ACHN (cell line): ENCODE measurements at regions not wholly inside any gene's neighbourhood (a gene's known extent, or its start where the extent isn't known, plus 50 kb on each side); places are given as distances from the start of the nearest gene placed in this dataset.
"Not testable (repeated sequence)": the region's sequence is repeated elsewhere in the genome, so short reads cannot be mapped to it uniquely, and the experiment has no call there.

Experiments used
- DNase-seq: peaks from one replicate; pipeline ENCODE4 v3.0.0-alpha.2; 2015
- in situ Hi-C: cut with HindIII; loops from 2 replicates; pipeline ENCODE4 v1.10.0; 2017; ENCODE audit warnings: low sequenced_read_pairs, low pct_ligation_motif_present, low pct_unique_long_range_greater_than_20kb

GRCh38 chr6:125354649-125355048 lies 52.9 kb upstream of the HDDC2 start:
- DNase-seq: no peak
- in situ Hi-C loops: no loop called here

DNA sequence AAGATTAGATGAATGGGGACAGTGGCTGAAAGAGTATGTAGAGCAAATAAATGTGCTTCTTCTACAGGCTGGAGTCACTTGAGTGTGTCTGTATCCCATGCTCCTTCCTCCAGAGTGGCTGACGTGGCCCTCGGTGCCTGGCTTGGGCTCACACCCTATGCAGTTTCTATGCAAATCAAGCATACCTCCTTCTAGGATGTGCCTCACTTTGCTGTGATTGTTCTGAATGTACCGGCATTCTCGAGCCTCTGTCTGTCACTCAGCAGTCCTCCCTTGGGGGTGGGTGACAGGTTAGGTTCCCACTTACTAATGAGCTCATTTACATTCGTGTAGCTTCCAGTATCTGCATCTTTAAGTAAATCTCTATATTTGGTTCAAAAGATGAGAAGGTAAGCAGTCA lies 55.1 kb upstream of the HDDC2 start:
- in situ Hi-C loops: no loop called here
- no peak for DNase-seq

DNA sequence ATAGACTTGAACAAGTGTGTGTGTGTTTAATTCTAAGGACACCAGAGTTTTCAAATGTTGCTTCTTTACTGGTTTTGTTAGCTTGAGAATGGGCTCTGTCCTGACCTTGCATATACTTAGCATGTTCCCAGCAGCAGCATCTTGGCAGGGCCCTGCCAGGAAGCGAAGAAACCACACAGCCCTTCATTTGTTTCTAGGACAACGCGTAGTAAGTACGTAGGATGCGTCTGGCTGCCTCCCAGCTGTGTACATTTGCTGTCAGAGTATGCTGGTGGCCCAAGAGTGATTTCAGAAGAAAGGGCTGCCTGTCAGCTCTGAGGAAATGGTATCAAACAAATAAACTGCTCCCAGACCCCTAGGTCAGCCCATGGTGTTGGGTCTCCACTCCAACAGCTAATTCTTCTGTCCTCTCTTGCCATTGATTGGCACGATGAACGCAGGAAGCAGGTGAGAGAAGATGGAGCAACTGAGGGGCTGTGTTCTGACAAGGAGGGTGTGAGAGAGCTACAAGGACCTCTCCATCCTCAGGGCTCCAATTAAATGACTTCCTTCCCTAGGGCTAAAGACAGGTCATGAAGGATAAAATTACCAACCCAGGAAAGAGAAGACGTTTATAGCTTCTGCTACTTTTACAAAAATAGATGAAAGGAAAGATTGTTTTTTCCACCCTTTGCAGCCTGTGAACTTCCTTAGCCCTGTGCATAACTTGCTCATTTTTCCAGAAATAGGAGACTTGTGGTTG lies 55.9 kb upstream of the HDDC2 start:
- DNase-seq: no peak
- in situ Hi-C loops: no loop called here

DNA sequence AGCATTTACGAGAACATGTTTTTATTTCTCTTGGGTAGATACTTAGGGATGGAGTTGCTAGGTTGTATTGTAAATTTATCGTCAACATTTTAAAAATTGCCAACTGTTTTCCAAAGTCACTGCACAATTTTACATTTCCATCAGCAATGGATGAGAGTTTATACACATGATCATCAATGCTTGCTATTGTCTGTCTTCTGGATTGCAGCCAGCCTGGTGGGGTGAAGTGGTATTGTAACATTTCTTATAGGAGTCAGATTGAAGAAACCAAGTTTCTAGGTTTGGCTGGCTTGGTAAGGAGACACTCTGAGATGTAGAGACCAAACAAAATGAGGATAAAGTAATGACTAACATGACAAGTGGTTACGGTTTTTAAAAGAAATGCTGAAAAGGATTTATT lies 57.1 kb upstream of the HDDC2 start:
- in situ Hi-C loops: no loop called here

DNA sequence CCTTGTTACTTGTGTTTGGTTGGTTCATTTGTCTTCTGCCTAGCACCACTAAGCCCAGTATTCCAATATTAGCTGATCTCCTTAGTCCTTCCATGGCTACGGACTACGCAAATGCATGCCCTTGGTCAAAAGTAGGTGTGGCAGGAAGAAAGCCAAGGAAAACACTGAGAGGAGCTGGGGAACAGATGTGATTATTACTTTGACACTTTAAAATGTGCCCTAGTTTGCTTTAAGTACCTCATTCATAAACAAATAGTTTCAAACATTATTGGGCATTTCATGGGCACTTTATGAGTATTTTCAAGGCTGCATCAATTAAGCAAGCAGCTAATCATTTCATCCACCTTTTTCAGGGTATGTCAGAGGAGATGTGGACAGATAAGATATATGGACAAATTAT lies 60.1 kb upstream of the HDDC2 start:
- DNase-seq: no peak
- in situ Hi-C loops: no loop called here

More for the DNA sequence above, 57.1 kb upstream of the HDDC2 start:
- no peak for DNase-seq

GRCh38 chr6:125363039-125363823 lies 61.5 kb upstream of the HDDC2 start:
- in situ Hi-C loops: no loop called here
- DNase-seq: peak; percentile 4

- DNase-seq: no peak
- in situ Hi-C loops: no loop called here
Observed at GRCh38 chr6:125363824-125364165, 62.0 kb upstream of the HDDC2 start.

DNA sequence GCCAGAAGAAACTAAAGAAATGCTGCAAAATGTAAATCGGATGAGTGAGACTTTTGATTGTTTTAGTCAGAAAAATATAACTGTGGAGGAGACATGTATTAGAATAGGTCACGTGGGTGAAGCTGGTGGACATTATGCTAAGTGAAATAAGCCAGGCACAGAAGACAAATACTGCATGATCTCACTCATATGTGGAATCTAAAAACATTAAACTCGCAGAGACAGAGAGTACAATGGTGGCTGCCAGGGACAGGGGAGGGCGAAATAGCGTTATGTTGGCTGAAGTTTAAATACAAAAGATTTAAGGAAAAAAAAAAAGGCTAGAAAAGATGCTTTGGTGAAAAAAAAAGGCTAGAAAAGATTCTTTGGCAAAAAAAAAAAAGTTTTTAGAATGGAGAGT lies 63.5 kb upstream of the HDDC2 start:
- in situ Hi-C loops: no loop called here
- no peak for DNase-seq

DNA sequence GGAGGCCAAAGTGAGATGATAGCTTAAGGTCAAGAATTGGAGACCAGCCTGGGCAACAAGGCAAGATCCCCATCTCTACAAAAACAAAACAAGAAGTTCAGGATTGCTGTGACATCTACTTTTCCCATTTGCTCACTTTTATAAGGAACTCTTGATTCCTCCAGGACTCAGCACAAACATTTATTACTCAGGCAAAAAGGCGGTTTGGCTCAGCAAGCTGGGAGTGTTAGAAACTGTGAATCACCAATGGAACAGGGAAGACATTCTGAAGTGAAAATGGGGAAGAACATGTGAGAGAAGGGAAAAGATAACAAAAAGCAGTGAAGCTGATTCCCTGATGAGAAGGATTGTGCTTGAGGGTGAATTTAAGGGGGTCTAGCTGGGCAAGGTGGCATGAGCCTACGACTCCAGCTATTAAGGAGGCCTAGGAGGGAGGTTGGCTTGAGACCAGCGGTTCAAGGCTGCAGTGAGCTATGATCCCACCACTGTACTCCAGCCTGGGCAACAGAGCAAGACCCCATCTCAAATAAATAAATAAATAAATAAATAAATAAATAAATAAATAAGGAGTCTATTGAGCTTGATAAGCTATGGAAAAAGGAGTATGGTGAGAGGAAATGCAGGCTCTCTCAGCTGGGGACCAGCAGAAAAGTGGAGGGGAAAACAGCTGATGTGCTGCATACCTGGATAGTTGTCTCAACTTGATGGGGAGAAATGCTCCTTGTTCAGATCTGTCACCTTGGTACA lies 65.4 kb upstream of the HDDC2 start:
- in situ Hi-C loops: no loop called here
- no peak for DNase-seq

GRCh38 chr6:125370343-125370742 lies 68.6 kb upstream of the HDDC2 start:
- in situ Hi-C loops: no loop called here
- no peak for DNase-seq

DNA sequence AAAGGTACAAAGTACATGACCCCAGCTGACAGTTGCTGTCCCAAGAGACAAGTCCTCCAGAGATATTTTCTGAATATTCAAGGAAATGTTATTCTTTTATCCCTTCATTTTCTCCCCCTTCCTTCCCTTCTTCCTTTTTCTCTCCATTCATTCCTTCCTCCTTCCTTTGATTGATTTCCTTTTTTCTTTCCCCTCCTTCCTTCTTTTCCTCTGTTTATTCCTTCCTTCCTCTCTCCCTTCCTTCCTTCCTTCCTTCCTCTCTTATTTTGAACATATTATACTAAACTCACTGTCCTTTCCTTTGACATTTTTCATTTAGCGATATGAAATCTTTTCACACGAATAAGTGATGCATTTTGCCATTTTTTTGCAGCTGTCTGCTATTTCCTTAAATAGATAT lies 73.2 kb upstream of the HDDC2 start:
- in situ Hi-C loops: no loop called here
- no peak for DNase-seq

DNA sequence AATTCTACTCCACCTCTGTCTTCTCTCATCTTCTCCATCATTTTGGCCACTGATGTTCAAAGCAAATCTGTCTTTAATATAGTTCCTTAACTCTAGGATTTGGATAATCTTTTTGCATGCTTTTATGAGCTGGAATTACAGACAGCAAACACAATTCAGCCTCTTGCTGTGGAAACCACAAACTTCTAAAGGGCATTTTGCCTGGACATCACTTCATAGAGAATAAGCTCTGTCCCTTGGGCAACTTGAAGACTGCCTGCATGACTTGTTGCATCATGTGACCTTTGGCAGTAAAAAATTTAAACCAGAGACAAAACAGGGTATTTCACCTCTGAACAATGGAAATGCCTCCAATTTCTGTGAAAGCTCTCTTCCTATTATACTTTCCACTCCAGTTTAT lies 74.1 kb upstream of the HDDC2 start:
- in situ Hi-C loops: no loop called here
- DNase-seq: no peak

GRCh38 chr6:125377621-125378020 lies 75.9 kb upstream of the HDDC2 start:
- in situ Hi-C loops: no loop called here
- no peak for DNase-seq

DNA sequence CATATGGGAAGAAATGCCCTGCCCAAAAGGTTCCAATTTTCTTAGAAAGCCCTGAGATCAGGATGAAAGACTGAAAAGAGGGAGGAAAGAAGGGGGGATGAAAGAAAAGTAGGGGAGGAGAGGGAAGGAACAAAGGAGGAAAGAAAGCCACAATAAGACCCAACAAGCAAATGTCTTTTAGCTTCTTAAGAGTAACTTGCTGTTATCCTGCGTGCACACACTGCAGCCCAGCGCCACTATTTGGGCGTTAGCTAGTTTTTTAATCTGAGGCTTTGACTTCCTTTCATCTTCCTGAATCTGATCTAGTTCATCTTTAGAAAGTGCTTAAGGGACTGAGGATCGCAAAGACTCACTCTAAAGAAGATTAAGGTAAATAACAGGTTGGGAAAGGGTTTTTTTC lies 77.4 kb upstream of the HDDC2 start:
- DNase-seq: no peak
- in situ Hi-C loops: no loop called here

GRCh38 chr6:125380474-125380873 lies 78.7 kb upstream of the HDDC2 start:
- DNase-seq: no peak
- in situ Hi-C loops: no loop called here

DNA sequence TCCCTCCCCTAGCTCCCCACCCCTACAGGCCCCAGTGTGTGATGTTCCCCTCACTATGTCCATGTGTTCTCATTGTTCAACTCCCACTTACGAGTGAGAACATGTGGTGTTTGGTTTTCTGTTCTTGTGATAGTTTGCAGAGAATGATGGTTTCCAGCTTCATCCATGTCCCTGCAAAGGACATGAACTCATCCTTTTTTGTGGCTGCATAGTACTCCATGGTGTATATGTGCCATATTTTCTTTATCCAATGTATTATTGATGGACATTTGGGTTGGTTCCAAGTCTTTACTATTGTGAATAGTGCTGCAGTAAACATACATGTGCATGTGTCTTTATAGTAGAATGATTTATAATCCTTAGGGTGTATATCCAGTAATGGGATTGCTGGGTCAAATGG lies 84.6 kb upstream of the HDDC2 start:
- in situ Hi-C loops, DNase-seq: not testable (repeated sequence)

DNA sequence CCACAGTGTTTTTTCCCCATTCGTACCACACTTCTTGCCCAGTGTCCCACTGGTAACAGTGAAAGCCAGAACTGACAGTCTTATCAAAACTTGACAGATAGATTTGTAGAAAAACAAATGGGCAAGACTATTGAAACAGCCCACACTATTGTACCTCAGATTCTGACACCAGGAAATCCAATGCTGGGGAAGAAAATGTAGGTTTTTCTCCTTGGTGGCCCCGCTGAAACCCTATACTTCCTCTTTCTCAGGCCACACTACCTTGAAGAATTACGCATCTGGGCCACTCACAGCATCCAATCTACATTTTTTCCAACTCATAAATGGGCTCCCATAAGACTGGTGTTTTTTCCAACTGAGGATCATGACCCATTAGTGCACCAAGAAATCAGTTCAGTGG lies 90.9 kb upstream of the HDDC2 start:
- DNase-seq: no peak
- in situ Hi-C loops: no loop called here

GRCh38 chr6:125393449-125393858 lies 91.7 kb upstream of the HDDC2 start:
- no peak for DNase-seq
- in situ Hi-C loops: no loop called here

DNA sequence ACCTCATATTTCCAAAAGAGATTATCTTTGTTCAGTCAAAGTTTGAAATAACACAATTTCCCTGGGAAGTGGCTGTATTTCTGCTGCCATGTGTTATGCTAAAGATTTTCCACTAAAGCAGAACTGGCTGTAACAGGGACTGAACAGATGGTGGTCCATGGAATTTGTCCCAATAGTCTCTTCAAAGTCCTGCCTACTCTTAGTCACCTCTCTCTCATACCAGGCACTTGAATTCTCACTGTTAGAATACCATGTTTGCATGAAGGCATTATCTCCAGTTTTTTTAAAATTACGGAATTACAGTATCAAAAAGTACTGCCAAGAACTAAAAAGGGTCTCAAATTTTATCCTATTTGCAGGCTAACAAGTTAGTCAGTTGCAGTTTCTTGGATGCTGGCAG lies 105.0 kb upstream of the HDDC2 start:
- in situ Hi-C loops: no loop called here
- no peak for DNase-seq

DNA sequence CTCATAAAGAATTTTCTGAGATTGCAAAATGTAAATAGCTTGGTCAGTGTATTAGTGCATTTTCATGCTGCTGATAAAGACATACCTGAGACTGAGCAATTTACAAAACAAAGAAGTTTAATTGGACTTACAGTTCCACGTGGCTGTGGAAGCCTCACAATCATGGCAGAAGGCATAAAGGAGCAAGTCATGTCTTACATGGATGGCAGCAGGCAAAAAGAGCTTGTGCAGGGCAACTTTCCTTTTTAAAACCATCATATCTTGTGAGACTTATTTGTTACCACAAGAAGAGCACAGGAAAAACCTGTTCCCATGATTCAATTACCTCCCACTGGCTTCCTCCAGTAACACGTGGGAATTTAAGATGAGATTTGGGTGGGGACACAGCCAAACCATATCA lies 112.7 kb upstream of the HDDC2 start:
- no peak for DNase-seq
- in situ Hi-C loops: no loop called here
